ENCODE measurements at regions not wholly inside any gene's neighbourhood (a gene's known extent, or its start where the extent isn't known, plus 50 kb on each side); places are given as distances from the start of the nearest gene placed in this dataset.
"Not testable (repeated sequence)": the region's sequence is repeated elsewhere in the genome, so short reads cannot be mapped to it uniquely, and the experiment has no call there.

GRCh38 chr13:86584301-86584700 is 785.1 kb upstream of the SLITRK6 start:
- no peak for DNase-seq

- no peak for DNase-seq
Observed at GRCh38 chr13:86585835-86586234, 786.6 kb upstream of the SLITRK6 start.

GRCh38 chr13:86591862-86592261 is 792.6 kb upstream of the SLITRK6 start:
- no peak for DNase-seq

- no peak for DNase-seq
Observed at GRCh38 chr13:86601351-86601750, 802.1 kb upstream of the SLITRK6 start.

- DNase-seq = no peak
Observed at GRCh38 chr13:86606264-86606663, 807.0 kb upstream of the SLITRK6 start.

- DNase-seq = no peak
Observed at GRCh38 chr13:86608701-86609100, 809.5 kb upstream of the SLITRK6 start.

GRCh38 chr13:86633346-86633745 is 834.1 kb upstream of the SLITRK6 start:
- no peak for DNase-seq

GRCh38 chr13:86651171-86651570 is 852.0 kb upstream of the SLITRK6 start:
- DNase-seq = not testable (repeated sequence)

GRCh38 chr13:86653009-86653408 is 853.8 kb upstream of the SLITRK6 start:
- no peak for DNase-seq

GRCh38 chr13:86655561-86655960 is 856.3 kb upstream of the SLITRK6 start:
- no peak for DNase-seq

GRCh38 chr13:86660090-86660489 is 860.9 kb upstream of the SLITRK6 start:
- no peak for DNase-seq

- DNase-seq = no peak
Observed at GRCh38 chr13:86665842-86666241, 866.6 kb upstream of the SLITRK6 start.

GRCh38 chr13:86673931-86674431 is 874.8 kb upstream of the SLITRK6 start:
- no peak for DNase-seq

- DNase-seq = no peak
Observed at GRCh38 chr13:86681223-86681622, 882.0 kb upstream of the SLITRK6 start.

GRCh38 chr13:86684402-86684801 is 885.2 kb upstream of the SLITRK6 start:
- DNase-seq = no peak

GRCh38 chr13:86689911-86690310 is 890.7 kb upstream of the SLITRK6 start:
- DNase-seq = no peak

- DNase-seq = no peak
Observed at GRCh38 chr13:86692291-86692690, 893.1 kb upstream of the SLITRK6 start.

GRCh38 chr13:86710013-86710412 is 910.8 kb upstream of the SLITRK6 start:
- DNase-seq = no peak

- no peak for DNase-seq
Observed at GRCh38 chr13:86710896-86711295, 911.7 kb upstream of the SLITRK6 start.

- no peak for DNase-seq
Observed at GRCh38 chr13:86714495-86714894, 915.3 kb upstream of the SLITRK6 start.

- DNase-seq = no peak
Observed at GRCh38 chr13:86725105-86725504, 925.9 kb upstream of the SLITRK6 start.

GRCh38 chr13:86729206-86729605 is 930.0 kb upstream of the SLITRK6 start:
- DNase-seq = no peak

- DNase-seq = no peak
Observed at GRCh38 chr13:86731987-86732386, 932.8 kb upstream of the SLITRK6 start.

GRCh38 chr13:86737334-86737932 is 933.7 kb upstream of the SLITRK5 start:
- no peak for DNase-seq

- no peak for DNase-seq
Observed at GRCh38 chr13:86741762-86742285, 929.3 kb upstream of the SLITRK5 start.
